ENCODE measurements at regions not wholly inside any gene's neighbourhood (a gene's known extent, or its start where the extent isn't known, plus 50 kb on each side); places are given as distances from the start of the nearest gene placed in this dataset.

DNA sequence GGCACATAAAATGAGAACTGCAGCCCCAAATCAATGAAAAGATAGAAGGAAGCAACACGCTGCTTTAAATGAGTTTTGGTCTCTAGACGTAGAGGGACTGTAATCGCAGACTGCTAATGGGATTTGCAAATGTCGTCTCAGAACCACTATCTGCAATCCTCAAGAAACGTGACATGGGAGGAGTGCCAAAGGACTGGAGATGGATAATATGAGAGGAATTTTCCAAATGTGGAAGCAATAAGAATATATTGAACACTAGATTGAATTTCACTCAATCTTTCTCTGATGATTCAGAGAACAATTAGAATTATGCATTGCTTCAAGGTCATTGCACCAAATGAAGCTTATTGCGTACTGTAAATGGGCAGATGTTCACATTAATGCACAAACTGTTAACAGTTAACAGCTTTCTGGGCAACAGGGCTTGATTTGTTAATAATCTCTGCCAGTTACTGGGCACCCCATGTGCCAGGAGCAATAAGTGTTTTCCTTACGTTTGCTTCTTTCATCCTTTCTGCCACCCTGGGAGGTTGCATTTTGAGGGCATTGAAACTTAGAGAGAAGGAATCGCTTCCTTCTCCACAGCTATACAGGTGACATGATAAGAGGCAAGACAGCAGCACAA is 62.8 kb upstream of the WASF3 start:
- no peaks in the 10 kb centered on the region for H3K36me3 Mint-ChIP-seq (ENCODE audit: low read depth)
- H3K9me3 Mint-ChIP-seq = no peaks in the 10 kb centered on the region
- H3K4me3 Mint-ChIP-seq = no peak overlapping the region
- DNase-seq (no peak), ATAC-seq (no peak)
- no peak overlapping the region for H3K27ac Mint-ChIP-seq
- no peaks in the 10 kb centered on the region for H3K4me1 Mint-ChIP-seq (ENCODE audit: low read depth)
- TF ChIP-seq, protein P1, sequence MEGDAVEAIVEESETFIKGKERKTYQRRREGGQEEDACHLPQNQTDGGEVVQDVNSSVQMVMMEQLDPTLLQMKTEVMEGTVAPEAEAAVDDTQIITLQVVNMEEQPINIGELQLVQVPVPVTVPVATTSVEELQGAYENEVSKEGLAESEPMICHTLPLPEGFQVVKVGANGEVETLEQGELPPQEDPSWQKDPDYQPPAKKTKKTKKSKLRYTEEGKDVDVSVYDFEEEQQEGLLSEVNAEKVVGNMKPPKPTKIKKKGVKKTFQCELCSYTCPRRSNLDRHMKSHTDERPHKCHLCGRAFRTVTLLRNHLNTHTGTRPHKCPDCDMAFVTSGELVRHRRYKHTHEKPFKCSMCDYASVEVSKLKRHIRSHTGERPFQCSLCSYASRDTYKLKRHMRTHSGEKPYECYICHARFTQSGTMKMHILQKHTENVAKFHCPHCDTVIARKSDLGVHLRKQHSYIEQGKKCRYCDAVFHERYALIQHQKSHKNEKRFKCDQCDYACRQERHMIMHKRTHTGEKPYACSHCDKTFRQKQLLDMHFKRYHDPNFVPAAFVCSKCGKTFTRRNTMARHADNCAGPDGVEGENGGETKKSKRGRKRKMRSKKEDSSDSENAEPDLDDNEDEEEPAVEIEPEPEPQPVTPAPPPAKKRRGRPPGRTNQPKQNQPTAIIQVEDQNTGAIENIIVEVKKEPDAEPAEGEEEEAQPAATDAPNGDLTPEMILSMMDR (IDR thresholded peaks at IDR 0.05) = no peak
- H3K27me3 Mint-ChIP-seq = peaks cover 8% of the 10 kb centered on the region
- POLR2A ChIA-PET = no interaction called here
- CTCF ChIA-PET = interaction anchor here (1.5 to 7.8 kb wide), 3 partner anchors 20 to 309 kb away, joined by 3 to 112 read pairs (median 9); no protein-coding TSS in a partner anchor
- intact Hi-C loops (cut with micrococcal nuclease) = no loop called here

DNA sequence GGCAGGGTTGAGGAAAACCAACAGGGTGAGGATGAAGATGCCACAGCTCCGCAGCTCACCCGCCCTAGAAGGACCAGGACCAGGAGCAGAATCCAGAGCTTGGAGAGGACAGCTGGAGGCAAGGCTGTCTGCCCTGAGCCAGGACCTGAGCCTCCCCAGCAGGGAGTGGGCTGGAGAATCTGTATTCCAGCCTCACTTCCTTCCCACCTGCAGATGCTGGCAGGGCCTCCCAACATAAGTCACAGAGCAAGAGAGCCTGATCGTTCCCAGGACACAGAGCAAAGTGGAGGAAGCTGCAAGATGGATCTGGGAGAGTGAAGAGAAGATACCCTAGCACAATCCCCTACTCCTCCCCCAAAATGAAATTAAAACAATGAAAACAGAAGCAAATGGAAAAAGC is 61.7 kb upstream of the WASF3 start:
- POLR2A ChIA-PET = no interaction called here
- CTCF ChIA-PET = interaction anchor here (1.5 to 7.8 kb wide), 5 partner anchors 13 to 310 kb away, joined by 3 to 112 read pairs (median 9); no protein-coding TSS in a partner anchor
- Mint-ChIP-seq H3K4me1 (ENCODE audit: low read depth) (no peaks in the 10 kb centered on the region), H3K9me3 (no peaks in the 10 kb centered on the region), H3K36me3 (ENCODE audit: low read depth) (no peaks in the 10 kb centered on the region), H3K27me3 (peaks cover 7% of the 10 kb centered on the region), H3K4me3 (no peak overlapping the region), H3K27ac (no peak overlapping the region)
- intact Hi-C loops (cut with micrococcal nuclease) = loop anchor here (2.0 kb wide), 1 partner anchor 309 kb away; no protein-coding TSS in a partner anchor
- ATAC-seq (no peak), DNase-seq (no peak)
- TF ChIP-seq, protein P1 (IDR thresholded peaks at IDR 0.05) = no peak

DNA sequence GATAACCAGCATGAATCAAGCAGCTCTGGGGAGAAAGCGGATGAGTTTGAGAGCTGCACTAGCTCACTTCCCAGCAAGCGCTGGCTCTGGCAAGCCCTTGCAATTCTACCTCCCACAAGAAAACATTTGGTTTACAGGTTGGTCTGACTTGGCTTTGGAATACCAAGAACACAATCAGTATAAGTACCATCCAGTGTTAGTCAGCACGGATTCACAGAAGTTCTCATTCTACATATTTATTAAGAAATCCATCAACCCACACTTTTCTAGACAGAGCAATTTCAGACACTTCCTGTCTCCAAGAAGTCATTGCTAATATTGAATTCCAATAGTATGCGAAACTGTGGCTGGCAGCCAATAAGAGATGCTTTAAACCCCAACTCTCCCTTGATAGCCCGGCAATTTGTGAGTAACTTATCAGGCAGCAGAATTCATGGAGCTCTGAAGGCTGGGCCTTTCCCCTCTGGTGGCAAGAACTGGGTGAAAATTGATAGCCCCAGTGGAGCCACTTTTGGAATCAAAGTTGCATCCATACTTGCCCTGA is 59.4 kb upstream of the WASF3 start:
- TF ChIP-seq, protein P1 (IDR thresholded peaks at IDR 0.05) = no peak
- ATAC-seq = no peak
- Mint-ChIP-seq H3K36me3 (ENCODE audit: low read depth) (no peaks in the 10 kb centered on the region), H3K4me3 (no peak overlapping the region), H3K27ac (no peak overlapping the region), H3K27me3 (peaks cover 7% of the 10 kb centered on the region), H3K4me1 (ENCODE audit: low read depth) (peaks cover 7% of the 10 kb centered on the region), H3K9me3 (no peaks in the 10 kb centered on the region)
- intact Hi-C loops (cut with micrococcal nuclease) = loop anchor here (2.0 kb wide), 1 partner anchor 311 kb away; no protein-coding TSS in a partner anchor
- CTCF ChIA-PET = interaction anchor here (1.5 to 7.8 kb wide), 3 partner anchors 9 to 313 kb away, joined by 3 to 112 read pairs (median 14); no protein-coding TSS in a partner anchor
- no peak for DNase-seq
- POLR2A ChIA-PET = interaction anchor here (0.6 to 1.2 kb wide), 2 partner anchors 55 to 312 kb away, joined by 3 read pairs; no protein-coding TSS in a partner anchor

DNA sequence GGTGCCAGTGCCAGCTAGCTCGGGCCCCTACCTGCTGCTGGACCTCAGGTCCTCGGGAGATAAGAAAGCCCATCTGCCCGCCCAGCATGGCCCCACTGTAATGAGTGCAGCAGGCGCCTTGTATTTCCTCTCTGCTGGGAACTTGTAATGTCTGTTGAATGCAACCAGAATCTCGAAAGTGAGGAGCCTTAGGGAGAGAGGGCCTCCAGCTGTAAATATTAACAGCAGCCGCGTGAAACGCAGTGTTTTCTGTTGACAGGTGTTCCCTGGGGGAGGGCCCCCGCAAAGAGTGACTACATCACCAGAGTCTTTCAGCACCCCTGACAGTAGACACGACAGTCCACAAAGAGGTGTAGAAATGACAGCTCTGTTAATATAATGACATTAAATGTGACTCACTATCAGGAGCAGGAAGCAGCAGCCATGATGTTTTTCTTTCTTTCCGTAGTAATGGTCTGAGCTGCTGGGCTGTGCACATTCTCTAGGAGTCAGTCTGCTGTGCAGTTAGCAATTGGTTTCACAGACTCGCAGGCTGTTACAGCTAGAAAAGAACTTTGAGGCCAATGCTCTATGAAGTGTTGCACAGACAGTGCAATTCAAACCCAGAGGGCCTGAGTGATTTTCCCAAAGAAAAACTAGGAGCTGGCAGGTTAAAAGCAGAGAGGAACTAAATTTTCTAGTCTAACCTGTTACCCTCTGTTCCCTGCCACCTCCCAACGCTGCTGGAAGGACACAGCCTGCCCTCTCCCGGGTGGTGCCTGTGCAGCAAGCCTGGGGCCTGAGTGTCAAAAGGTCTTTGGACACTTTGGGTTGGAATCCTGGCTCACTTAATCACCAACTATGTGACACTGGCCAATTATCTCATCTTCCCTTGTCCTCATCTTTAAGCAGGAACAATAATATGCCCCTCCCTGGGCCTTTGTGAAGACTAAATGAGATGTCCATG is 58.6 kb upstream of the WASF3 start:
- peaks cover 7% of the 10 kb centered on the region for H3K27me3 Mint-ChIP-seq
- H3K36me3 Mint-ChIP-seq (ENCODE audit: low read depth) = no peaks in the 10 kb centered on the region
- intact Hi-C loops (cut with micrococcal nuclease) = no loop called here
- no peaks in the 10 kb centered on the region for H3K9me3 Mint-ChIP-seq
- ChIA-PET POLR2A (interaction anchor here (0.6 to 1.2 kb wide), 2 partner anchors 31 to 313 kb away, joined by 3 read pairs; no protein-coding TSS in a partner anchor), CTCF (interaction anchor here (7.8 kb wide), 1 partner anchor 314 kb away, joined by 112 read pairs; no protein-coding TSS in a partner anchor)
- peaks cover 13% of the 10 kb centered on the region for H3K4me1 Mint-ChIP-seq (ENCODE audit: low read depth)
- no peak overlapping the region for H3K4me3 Mint-ChIP-seq
- DNase-seq (no peak), ATAC-seq (no peak)
- no peak overlapping the region for H3K27ac Mint-ChIP-seq
- TF ChIP-seq, protein P1 (IDR thresholded peaks at IDR 0.05) = no peak

Measured in activated CD8-positive, alpha-beta T cell treated with anti-CD3 and anti-CD28 coated beads for 36 hours (primary cell).